Lung (tissue), 11 donors: ENCODE measurements at regions not wholly inside any gene's neighbourhood (a gene's known extent, or its start where the extent isn't known, plus 50 kb on each side); places are given as distances from the start of the nearest gene placed in this dataset.

Experiments used
- ATAC-seq: fragments of 200-7000 bp; cut with Tn5 transposase; one replicate; pipeline ENCODE4 v1.9.1; 2020; ENCODE audit warnings: moderate number of reproducible peaks; ENCODE audit not compliant: insufficient read depth, low FRiP score
- DNase-seq, 3 donors: peaks; one replicate each; pipeline ENCODE4 v3.0.0-alpha.2; 2013 to 2017
- H3K27ac ChIP-seq, 2 donors: one replicate each; pipeline ENCODE4 v1.5.1; 2013; ENCODE audit warnings: mild to moderate bottlenecking in 2 of 2, moderate library complexity in 2 of 2, control low read depth in 1 of 2, inconsistent platforms in 1 of 2, low read depth in 1 of 2, low read length in 1 of 2
- H3K27me3 ChIP-seq, 3 donors: one replicate each; pipeline ENCODE4 v1.5.1; 2013; ENCODE audit warnings: low read length in 2 of 3; ENCODE audit not compliant: control insufficient read depth in 3 of 3, insufficient read depth in 3 of 3
- H3K36me3 ChIP-seq, 4 donors: one replicate each; pipeline ENCODE4 v1.5.1; 2013; ENCODE audit warnings: low read length in 4 of 4, mild to moderate bottlenecking in 1 of 4, moderate library complexity in 1 of 4; ENCODE audit not compliant: control insufficient read depth in 4 of 4, insufficient read depth in 4 of 4
- H3K4me1 ChIP-seq, 5 donors: one replicate each; pipeline ENCODE4 v1.5.1; 2013; ENCODE audit warnings: low read length in 5 of 5, mild to moderate bottlenecking in 2 of 5, moderate library complexity in 1 of 5; ENCODE audit not compliant: control insufficient read depth in 5 of 5, insufficient read depth in 5 of 5
- H3K4me3 ChIP-seq: one replicate; pipeline ENCODE4 v1.5.1; 2013; ENCODE audit warnings: mild to moderate bottlenecking, control low read depth, moderate library complexity
- H3K9ac ChIP-seq, 2 donors: one replicate each; pipeline ENCODE4 v1.5.1; 2013; ENCODE audit warnings: low read length in 2 of 2, control low read depth in 1 of 2; ENCODE audit not compliant: insufficient read depth in 1 of 2
- H3K9me3 ChIP-seq, 4 donors: one replicate each; pipeline ENCODE4 v1.5.1; 2013; ENCODE audit warnings: low read length in 3 of 4, mild to moderate bottlenecking in 1 of 4, moderate library complexity in 1 of 4; ENCODE audit not compliant: control insufficient read depth in 4 of 4, insufficient read depth in 3 of 4
- CTCF ChIP-seq: IDR thresholded peaks from 2 replicates; pipeline ENCODE4 v1.5.1; 2012; ENCODE audit warnings: mild to moderate bottlenecking; ENCODE audit errors: control extremely low read depth, extremely low read depth
- WGBS, 2 donors: extraction: QIAGEN DNeasy Blood & Tissue Kit; methylation state at CpG; one replicate each; pipeline ENCODE4 v1.1.7; 2013; 5-methylcytosine and 5-hydroxymethylcytosine counted together
- donor health status: control.
- donor health status: control.
- donor health status: Bipolar disorder and iron deficiency.
- donor health status: healthy.
- donor health status: DM: yes; HTN: yes; CAD: no.

DNA sequence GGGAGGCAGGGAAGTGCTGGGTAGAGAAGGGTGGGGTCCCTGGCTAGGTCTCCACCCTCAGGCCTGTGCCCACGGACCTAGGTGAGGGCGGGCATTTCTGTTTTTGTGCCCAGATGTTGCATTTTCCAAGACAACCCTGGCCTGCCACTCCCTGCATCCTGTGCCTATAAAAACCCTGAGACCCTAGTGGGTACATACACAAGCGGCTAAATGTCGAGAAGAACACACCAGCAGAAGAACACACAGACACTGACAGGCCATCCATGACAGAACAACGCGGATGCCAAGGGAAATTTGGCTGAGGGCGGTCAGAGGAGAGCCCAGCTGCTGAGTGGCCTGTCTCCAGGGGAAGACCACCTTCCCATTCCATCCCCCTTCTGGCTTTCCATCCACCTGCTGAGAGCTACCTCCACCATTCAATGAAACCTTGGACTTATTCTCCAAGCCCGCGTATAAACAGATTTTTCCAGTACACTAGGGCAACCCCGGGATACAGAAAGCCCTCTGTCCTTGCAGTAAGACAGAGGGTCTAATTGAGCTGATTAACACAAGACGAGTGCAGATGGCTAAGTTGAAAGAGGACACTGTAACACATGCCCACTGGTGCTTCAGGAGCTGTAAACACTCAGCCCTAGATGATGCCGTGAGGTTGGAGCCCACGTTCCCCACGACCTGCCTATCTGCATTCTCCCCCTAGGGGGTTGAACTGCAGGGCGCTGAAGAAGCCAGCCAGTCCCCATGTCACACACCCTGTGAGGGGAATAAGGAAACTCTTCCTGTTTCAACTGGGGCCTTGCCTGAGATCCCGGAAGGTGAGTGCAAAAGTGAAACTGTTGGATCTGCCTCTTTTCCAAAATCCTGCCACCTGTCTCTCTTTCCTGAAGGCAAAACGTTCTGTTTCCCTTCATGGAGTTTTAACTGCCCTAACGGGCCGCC lies 147.2 kb upstream of the COX10 start:
- peaks cover 0 to 2% (median 0%) of the 10 kb centered on the region in 5 donors for H3K4me1 ChIP-seq
- no peak overlapping the region for H3K4me3 ChIP-seq
- no peak for TF ChIP-seq CTCF
- 84 to 85% methylated on average over 19 of the region's 19 CpGs for WGBS, 2 donors
- H3K27me3 ChIP-seq: no peaks in the 10 kb centered on the region
- peaks cover 0 to 4% (median 0%) of the 10 kb centered on the region in 4 donors for H3K9me3 ChIP-seq
- H3K36me3 ChIP-seq: no peaks in the 10 kb centered on the region
- H3K9ac ChIP-seq: no peak overlapping the region
- DNase-seq (no peak), ATAC-seq (no peak)
- H3K27ac ChIP-seq: no peak overlapping the region

DNA sequence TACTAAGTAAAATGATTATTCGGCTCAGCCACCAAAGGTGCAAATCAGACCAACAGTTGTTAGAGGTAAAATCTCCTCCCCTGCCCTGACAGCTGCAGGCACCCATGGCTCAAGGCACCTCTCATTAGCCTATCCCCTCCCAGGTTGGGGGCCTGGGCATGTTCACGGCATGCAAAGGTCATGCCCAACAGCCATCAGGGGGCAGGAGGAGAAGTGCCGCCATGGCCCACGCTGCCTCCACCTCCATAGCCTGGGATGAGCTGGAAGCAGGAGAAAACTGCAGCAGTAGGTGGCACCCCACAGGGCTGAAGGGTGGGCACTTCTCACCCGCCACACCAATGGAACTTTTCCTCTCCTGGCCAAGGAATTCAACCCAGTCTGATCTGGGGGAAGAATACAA lies 146.4 kb upstream of the COX10 start:
- no peak for TF ChIP-seq CTCF
- no peak overlapping the region for H3K4me3 ChIP-seq
- no peak overlapping the region for H3K27ac ChIP-seq
- no peaks in the 10 kb centered on the region for H3K36me3 ChIP-seq
- DNase-seq (no peak), ATAC-seq (no peak)
- H3K4me1 ChIP-seq: peaks cover 0 to 2% (median 0%) of the 10 kb centered on the region in 5 donors
- no peak overlapping the region for H3K9ac ChIP-seq
- peaks cover 0 to 4% (median 0%) of the 10 kb centered on the region in 4 donors for H3K9me3 ChIP-seq
- WGBS, 2 donors: 96% methylated on average over 5 of the region's 5 CpGs
- no peaks in the 10 kb centered on the region for H3K27me3 ChIP-seq

DNA sequence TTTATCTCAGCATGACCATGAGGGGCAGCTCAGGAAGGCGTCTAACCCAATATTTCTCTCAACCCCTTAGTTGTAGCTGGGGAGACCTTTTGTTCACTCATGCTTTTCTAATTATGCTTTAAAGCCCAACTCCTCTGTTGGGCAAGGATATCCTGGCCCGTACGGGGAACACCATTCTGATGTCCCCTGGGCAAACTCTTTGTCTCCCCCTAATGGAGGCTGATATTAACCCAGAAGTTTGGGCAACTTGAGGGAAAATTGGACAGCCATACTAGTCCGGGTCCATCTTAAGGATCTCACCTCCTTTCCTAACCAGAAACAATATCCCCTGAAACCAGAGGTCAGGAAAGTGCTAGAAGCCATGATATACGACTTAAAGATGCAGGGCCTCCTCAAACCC lies 143.7 kb upstream of the COX10 start:
- peaks cover 0 to 4% (median 0%) of the 10 kb centered on the region in 4 donors for H3K9me3 ChIP-seq
- no peak for ATAC-seq
- TF ChIP-seq CTCF: no peak
- no peak overlapping the region for H3K4me3 ChIP-seq
- H3K27ac ChIP-seq: no peak overlapping the region
- H3K9ac ChIP-seq: no peak overlapping the region
- no peaks in the 10 kb centered on the region for H3K27me3 ChIP-seq
- DNase-seq: no peak
- 86 to 92% methylated on average over 5 of the region's 5 CpGs for WGBS, 2 donors
- H3K4me1 ChIP-seq: no peaks in the 10 kb centered on the region
- H3K36me3 ChIP-seq: no peaks in the 10 kb centered on the region
